B cell (primary cell): ENCODE measurements at regions not wholly inside any gene's neighbourhood (a gene's known extent, or its start where the extent isn't known, plus 50 kb on each side); places are given as distances from the start of the nearest gene placed in this dataset.

Experiments
- EZH2 ChIP-seq: IDR thresholded peaks from 2 replicates; pipeline ENCODE4 v1.6.1; 2012; ENCODE audit warnings: borderline replicate concordance, low read depth, mild to moderate bottlenecking, moderate library complexity, low read length; ENCODE audit not compliant: insufficient read depth, poor library complexity, severe bottlenecking
- TF ChIP-seq, protein P1 (sequence below): fragments of 200-600 bp; IDR thresholded peaks from one replicate; pipeline ENCODE4 v1.8.0; 2022; ENCODE audit warnings: antibody characterized with exemption, mild to moderate bottlenecking

DNA sequence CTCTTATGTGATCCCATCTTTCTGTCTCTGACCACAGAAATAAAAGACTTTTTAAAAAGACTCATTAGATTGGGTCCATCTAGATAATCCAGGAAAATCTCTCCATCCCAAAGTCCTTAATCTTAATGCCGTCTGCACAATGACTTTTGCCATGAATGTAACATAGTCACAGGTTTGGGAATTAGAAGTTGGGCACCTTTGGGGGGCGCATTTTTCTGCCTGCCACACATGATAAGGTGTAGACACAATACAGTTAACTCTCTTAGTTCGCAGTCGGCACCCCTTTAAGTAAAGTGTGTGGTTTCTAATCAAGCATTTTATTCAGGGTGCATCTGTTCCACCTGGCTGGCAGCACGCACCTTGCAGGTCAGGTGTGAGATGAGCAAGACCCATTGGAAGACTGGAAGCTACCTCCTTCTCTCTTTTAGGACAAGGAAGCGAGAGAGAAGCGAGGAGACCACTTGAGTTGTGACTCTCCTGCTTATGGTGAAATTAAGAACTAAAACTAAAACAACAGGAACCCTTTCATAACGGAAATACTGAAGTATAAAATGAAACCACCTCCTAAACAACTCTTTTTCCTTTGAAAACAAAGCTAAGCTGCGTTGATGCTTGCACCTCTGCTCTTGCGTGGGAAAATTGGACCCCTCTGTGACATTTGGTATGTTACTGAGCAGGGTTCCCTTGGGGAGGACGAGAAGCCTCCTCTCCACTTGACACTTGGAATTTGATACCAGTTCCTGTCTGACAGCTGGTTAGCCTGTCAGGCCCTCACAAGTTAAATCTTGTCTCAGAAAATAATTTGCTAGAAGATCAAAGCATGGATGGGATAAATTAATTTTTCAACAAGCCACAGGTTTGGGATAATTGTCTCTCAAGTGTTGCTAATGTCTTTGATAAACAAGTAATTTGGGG lies 304.6 kb upstream of the DMRT1 start:
- TF ChIP-seq, protein P1, sequence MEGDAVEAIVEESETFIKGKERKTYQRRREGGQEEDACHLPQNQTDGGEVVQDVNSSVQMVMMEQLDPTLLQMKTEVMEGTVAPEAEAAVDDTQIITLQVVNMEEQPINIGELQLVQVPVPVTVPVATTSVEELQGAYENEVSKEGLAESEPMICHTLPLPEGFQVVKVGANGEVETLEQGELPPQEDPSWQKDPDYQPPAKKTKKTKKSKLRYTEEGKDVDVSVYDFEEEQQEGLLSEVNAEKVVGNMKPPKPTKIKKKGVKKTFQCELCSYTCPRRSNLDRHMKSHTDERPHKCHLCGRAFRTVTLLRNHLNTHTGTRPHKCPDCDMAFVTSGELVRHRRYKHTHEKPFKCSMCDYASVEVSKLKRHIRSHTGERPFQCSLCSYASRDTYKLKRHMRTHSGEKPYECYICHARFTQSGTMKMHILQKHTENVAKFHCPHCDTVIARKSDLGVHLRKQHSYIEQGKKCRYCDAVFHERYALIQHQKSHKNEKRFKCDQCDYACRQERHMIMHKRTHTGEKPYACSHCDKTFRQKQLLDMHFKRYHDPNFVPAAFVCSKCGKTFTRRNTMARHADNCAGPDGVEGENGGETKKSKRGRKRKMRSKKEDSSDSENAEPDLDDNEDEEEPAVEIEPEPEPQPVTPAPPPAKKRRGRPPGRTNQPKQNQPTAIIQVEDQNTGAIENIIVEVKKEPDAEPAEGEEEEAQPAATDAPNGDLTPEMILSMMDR, result no peak
- no peak for TF ChIP-seq EZH2
